GM21825 (cell line): ENCODE measurements at regions not wholly inside any gene's neighbourhood (a gene's known extent, or its start where the extent isn't known, plus 50 kb on each side); places are given as distances from the start of the nearest gene placed in this dataset.

ENCODE experiments used
- ATAC-seq: cut with Tn5 transposase; IDR thresholded peaks from one replicate; pipeline ENCODE4 v1.9.1; 2021; ENCODE audit warnings: mild to moderate bottlenecking, moderate library complexity; ENCODE audit not compliant: unreplicated experiment

DNA sequence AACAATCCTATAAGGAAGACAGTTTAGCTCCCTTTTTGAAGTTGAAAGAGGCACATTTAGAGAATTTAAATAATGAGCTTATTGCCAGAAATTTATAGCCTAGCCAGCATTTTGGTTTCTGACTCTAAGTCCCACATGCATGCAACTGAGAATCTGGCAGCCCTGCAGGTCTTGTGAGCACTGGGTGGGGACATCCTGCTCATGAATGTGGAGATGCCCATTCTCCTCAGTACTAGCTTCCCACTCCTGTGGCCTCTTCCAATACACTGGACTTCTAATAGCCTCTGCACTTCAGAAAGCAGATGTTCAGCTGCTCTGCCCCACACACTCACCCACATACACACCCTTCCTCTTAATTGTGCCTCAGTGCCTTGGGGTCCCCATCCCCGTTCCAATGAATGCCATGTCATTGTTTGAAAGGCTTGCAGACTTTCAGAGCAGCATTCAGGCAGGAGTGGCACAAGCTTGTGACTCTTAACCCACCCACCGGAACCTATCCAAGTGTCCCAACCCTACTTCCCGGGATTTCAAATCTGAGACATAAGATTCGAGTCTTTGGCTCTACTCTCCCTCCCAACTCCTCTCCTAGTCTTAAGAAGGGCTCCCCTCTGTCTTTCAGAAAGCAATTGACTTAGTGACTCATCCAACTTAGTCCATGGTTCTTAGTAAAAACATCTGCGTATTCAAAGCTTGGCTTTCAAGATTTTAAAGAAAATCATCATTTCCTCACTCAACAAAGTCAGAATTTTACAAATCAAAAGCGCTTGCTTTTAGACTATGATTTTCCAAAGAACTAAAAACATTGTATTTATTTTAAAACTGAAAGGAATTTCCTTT, 80.0 kb upstream of the FREM2 start:
- no peak for ATAC-seq

DNA sequence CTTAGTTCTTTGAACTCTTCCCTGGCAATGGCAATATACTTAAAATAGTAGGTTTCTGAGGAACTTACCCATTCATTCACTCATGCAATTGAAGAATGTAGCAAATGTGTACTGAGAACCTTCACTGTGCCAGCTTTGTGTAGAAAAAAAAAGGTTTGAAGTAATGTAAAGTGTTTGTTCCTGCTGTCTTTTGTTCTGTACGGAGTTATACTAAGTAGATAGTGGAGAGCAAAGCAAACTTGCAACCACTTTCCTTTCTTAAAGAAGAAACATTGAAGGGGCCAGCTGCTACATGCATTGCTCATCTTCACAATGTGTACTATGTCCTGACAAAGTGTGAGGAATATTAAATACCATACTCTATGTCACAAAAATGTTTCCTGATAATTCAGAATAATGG, 68.9 kb upstream of the FREM2 start:
- no peak for ATAC-seq

DNA sequence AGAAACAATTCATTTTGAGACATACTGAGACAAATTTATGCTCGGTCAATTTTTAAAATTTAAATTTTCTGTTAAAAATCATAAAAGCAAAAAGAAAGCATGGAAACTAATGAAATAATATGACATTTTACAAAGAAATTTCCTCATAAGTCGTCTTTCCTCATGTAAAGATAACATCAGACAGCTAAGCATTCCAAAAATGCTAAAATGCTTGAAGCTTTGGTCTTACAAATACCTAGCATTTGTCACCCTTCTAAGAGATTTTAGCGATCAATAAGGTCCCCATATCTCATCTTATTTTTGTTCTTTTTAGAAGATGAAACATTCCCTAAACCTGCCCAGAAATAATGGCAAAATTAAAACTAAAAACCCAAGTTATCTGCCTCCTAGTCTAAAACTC, 68.5 kb upstream of the FREM2 start:
- no peak for ATAC-seq

DNA sequence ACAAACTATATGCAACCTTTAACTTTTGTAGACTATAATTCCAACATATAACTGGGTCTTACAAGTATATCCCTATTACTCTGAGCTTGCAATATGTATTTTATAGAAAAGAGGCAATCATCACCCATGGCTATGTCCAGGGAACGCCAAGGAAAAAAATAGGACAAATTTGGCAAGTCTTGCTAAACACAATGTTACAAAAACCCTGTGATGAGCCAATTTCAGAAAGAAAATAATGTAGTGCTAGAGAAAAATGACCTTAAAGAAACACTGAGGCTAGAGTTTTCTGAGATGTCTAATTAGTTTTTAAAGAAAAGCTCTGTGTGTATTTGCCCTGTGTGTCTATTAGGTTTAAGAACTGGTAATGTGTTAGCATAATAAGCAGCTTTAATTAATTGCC, 68.0 kb upstream of the FREM2 start:
- no peak for ATAC-seq

DNA sequence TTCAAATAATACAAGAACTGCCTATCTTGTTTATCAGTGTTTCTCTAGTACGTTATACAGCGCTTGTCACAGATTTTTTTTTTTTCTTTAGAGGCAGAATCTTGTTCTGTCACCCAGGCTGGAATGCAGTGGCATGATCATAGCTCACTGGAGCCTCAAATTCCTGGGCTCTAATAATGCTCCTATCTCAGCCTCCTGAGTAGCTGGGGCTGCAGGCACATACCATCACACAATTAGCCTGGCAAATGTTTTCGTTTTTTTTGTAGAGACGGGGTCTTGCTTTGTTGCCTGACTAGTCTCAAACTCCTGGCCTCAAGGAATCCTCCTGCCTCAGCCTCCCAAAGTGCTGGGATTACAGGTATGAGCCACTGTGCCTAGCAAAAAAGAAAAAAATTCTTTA, 66.0 kb upstream of the FREM2 start:
- ATAC-seq, result no peak

DNA sequence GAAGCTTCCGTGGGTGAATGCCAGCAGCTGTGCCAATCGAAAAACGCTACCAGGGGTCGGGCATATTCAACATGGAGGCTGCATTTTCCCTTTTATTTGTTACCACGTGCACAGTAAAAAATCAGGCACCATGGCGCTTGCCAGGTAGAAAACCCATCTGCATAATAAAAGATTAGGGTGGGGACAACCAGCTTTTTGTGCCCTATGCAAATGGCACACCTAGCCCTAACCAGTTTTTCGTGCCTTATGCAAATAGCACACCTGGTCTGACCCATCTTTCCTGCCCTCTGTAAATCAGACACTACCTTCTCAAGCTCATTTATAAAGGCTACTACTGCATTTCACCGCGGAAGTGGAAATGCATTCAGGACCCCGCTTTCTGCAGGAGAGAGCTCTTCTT, 62.1 kb upstream of the FREM2 start:
- no peak for ATAC-seq

DNA sequence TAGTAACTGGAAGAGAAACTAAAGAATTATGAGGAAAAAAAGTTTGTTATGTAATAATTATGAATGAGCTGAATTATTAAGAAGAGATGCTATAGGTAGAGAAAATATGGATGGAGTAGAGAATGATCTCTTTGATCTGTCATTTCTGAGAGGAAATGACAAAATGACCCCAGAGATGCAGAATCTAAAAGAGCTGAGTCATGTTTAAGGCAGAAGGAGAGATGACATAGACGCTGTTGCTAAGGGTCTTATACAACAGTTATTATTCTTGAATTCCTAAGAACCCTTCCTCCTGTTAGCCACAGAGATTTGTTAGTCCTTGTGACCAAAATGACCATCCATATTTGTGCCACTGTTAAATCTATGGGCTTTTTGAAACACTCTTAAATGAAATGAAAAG, 58.3 kb upstream of the FREM2 start:
- no peak for ATAC-seq

DNA sequence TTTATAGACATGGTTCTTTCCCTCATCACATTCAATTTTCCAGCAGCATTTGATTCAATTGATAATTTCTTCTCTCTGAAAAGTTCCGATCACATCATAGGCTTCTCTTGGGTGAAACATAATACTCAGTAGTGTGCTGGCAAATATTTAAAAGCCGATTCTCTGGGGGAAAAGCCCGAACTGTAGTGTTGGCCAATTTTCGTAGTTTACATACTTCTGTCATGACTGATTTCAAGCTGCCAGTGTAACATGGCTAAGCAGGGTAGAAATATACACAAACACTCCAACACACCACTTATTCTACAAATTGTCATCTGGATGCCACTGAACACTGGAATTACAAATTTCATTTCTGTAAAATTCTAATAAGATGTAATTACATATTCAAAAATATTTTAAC, 56.1 kb upstream of the FREM2 start:
- ATAC-seq, result no peak

DNA sequence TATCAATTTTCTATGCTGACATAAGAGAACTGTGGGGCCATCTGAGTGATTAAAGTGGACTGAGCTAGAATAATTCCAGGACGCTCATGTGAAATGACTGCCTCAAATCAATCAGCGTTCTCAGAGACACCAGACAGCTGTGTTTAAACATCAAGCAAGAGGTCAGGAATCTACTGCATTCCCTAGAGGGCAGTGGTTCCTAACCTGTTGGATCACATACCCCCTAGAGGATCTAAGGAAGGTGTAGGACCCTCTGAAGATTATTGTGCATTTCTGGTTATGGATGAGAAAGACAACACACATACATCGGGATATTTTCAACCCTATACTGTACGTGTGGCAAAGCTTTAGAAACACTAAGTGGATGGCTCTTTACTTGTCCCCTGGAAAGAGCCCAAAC, 51.8 kb upstream of the FREM2 start:
- ATAC-seq, result no peak

DNA sequence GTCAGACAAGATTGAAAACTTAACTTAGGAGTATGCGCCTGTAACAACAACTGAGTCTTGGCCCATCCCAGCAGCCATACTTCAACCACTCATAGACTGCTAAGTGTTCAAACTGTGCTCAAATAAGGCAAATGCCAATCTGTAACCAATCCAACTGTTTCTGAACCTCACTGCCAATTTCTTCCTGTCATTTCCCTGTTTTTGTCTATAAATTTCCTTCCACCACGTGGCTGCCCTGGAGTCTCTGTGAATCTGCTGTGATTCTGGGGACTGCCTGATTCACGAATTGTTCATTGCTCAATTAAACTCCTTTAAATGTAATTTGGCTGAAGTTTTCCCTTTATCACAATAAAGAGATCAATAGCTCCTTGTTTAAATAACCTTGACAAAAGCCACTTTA, 50.8 kb upstream of the FREM2 start:
- no peak for ATAC-seq

DNA sequence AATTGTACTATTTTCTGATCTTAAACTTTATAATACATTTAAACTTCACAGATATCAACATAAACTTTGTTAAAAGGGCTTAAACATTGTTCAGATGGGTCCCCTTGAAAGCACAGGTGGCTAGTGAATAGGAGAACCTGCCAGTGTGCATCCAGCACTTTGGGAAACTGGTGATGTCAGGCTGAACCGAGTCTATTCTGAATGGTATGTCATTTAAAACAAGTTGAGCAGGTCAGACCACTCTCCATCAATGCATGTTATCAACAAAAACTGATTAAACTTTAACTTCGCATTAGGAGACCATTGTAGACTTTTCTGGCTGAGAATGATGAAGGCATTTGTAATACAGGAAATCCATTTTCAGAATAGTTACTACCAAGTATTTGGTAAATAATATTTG, 50.1 kb upstream of the FREM2 start:
- no peak for ATAC-seq
